NCI-H1105 (cell line): ENCODE measurements at regions not wholly inside any gene's neighbourhood (a gene's known extent, or its start where the extent isn't known, plus 50 kb on each side); places are given as distances from the start of the nearest gene placed in this dataset.
A peak's percentile ranks its signal among the peaks of the same experiment; 100 is the strongest.
"Not testable (repeated sequence)": the region's sequence is repeated elsewhere in the genome, so short reads cannot be mapped to it uniquely, and the experiment has no call there.

Experiments used
- DNase-seq: peaks from one replicate; lab custom pipeline; 2025; lab: John Stamatoyannopoulos, UW

DNA sequence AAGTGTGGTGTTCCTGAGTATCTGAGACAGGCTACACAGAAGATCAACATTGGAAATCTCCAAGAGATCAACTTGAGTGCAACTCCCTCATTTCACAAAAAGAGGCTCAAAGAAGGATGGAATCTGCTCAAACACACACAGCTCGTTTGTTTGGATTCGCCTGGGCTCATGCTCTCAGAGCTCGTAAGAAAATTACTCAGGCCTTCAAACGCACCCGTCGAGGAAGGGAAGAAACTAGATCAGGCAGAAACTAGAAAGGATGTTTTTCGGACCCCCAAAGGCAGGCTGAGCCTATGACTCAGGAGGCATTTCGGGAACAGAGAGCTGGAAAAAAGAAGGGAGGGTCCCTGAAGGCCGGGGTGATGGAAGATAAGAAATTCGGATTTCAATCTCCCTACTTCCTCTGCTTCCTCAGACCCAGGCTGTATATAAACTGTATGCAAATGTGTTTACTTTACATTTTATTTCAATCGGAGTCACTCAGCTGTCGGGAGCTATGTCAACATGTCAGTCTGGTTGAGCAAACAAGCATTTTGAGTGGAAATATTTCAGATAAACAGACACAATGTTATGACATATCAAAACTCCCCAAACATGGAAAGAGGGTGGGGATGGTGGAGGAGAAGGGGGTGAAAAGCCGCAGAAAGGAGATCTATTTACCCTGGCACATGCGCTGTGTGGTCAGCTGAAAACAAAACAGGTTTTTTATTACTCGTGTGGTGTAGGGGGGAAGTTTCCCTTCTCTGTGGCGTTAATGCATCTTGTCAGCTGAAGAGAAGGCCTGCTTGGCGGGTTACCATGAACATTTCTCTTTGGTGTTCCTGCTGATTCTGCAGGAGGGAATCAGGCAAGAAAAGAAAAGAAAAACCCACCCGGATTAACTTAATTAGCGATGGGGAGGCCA, 129.1 kb upstream of the TBX3 start:
- DNase-seq = peak; percentile 43

DNA sequence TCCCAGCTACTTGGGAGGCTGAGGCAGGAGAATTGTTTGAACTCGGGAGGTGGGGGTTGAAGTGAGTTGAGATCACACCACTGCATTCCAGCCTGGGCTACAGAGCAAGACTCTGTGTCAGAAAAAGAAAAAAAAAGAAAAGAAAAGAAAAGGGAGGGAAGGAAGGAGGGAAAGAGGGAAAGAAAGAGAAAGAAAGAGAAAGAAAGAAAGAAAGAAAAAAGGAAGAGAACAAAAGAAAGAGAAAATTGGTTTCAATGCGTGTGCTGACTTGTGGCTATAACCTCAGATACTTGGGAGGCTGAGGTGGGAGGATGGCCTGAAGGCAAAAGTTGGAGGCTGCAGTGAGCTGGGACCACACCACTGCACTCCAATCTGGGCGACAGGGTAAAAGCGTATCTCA, 128.4 kb upstream of the TBX3 start:
- no peak for DNase-seq

DNA sequence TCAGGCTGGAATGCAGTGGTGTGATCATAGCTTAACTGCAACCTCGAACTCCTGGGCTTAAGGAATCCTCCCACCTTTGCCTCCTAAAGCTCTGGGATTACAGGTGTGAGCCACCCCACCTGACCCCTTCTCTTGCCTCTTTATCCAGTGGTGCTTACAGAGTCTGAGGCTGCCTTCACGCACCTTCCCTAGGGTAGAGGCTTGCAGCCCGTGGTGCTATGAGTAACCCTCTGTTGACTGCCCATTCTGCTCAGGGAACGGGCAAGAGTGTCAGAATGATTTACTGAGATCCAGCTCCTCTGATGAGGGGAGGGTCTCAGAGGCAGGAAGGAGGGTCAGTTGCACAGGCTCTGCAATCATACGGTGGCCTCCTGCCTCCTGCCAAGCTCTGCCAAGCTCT, 125.1 kb upstream of the TBX3 start:
- DNase-seq = no peak

DNA sequence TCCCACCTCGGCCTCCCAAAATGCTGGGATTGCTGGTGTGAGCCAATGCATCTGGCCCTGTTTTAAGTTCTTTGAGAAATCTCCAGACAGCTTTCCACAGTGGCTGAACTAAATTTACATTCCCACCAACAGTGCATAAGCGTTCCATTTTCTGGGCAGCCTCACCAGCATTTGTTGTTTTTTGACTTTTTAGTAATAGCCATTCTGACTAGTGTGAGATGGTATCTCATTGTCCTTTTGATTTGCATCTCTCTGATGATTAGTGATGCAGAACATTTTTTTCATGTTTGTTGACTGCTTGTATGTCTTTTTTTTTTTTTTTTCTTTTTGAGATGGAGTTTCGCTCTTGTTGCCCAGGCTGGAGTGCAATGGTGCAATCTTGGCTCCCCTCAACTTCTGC, 117.4 kb upstream of the TBX3 start:
- DNase-seq = not testable (repeated sequence)

DNA sequence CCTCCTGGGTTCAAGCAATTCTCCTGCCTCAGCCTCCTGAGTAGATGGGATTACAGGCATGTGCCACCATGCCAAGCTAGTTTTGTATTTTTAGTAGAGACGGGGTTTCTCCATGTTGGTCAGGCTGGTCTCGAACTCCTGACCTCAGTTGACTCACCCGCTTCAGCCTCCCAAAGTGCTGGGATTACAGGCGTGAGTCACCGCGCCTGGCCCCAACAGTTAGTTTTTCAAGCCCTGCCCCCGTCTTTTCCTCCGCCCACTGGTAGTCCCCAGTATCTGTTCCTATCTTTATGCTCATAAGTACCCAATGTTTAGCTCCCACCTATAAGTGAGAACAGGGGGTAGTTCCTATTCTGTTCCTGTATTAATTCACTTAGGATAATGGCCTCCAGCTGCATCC, 116.6 kb upstream of the TBX3 start:
- not testable (repeated sequence) for DNase-seq

DNA sequence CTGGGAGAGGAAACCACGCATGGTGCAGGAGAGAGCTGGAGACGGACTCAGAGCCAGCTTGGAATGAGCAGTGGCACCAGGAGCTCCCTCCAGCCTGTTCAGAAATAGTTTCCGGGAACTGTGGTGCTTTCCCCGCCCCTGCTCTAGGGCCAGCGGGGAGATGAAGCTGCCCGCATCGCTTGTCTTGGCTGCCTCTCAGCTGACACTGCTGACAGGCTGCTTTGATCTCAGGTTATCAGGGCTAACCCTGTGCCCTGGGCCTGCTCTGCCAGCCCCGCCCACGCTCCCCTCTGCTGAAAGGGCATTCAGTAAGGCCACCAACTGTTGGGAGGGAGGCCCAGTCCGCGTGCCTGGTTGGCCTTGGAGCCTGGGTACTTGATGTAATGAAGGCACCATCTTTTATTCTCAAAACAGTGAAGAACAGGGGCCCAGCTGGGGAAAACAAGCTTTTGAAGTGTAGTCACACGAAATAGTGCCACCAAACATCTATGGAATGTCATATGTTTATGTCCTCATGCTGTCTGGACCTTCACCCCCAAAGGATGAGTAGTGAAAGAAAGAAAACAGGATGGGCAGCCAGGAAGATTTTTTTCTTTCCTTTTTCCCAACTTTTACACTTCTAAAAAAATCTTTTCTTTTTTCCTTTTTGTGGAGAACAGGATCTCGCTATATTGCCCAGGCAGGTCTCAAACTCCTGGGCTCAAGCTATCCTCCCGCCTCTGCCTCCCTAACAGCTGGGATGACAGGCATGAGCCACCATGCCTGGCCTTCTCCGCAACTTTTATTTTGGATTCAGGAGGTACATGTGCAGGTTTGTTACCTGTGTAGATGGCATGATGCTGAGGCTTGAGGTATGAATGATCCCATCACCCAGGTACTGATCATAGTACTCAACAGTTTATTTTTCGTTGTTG, 115.9 kb upstream of the TBX3 start:
- no peak for DNase-seq

DNA sequence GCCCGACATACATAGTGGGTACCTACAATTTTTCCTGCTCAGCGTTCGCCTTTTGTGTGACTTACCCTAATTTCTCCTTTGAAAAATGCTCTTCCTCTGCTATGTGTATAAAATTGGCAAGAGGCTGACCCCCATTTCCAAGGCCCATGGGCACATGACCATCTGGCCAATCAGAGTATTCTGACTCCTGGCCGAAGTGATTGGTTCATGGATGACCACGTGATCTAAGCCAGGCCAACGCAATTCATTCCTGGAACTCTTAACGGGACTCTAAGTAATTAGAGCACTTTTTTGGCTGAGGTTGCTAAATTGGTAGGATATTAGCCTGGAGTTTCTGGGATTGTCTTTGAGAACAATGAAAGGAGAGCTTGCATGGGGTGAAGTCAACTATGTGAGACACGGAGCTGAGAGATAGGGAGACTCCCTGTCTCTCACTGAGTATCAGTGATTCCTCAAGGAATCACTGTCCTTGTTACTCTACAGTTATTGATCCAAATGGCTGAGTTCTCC, 110.1 kb upstream of the TBX3 start:
- no peak for DNase-seq

DNA sequence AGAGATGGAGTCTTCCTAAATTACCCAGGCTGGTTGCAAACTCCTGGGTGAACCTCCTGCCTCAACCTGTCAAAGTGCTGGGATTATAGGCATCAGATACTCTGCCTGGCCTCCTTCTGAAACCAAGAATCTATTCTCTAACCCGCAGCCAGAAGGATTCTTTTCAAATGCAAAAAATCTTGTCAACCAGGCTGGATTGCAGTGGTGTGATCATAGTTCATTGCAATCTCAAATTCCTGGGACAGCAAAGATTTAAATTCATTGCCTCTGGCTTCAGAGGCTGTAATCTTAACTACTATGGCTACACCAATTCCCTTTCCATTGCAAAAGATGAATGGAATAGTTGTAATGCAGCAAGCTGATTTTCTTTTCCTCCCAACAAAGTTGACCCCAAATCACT, 106.3 kb upstream of the TBX3 start:
- DNase-seq = no peak

DNA sequence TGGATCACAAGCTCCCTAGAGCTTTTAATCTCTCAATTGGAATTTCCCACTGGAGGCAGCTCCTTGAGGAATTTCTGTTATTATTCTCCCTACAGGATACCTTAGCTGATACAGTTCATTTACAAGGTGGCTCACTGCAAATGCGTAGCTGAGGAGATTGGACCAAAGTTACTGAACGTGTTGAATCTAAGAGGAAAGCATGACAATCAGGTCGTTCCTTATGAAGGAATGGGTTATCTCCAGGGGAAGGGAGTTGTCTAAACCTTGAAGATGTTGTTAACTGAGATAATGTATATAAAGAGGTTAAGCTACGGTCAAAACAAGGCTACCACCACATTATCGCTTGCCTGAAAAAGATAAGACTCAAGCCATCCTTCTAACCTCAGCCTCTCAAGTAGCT, 105.8 kb upstream of the TBX3 start:
- no peak for DNase-seq

DNA sequence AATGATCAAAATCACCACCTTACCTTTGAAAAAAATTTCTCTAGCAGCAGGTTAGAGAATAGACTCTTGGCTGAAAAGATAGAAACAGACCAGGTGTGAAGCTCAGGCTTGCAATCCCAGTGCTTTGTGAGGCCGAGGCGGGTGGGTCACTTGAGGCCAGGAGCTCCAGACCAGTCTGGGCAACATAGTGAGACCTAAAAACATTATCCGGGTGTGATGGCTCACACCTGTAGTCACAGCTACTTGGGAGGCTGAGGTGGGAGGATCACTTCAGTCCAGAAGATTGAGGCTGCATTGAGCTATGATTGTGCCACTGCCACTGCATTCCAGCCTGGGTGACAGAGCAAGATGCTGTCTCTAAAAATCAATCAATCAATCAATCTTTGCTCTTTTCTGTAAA, 105.3 kb upstream of the TBX3 start:
- no peak for DNase-seq

DNA sequence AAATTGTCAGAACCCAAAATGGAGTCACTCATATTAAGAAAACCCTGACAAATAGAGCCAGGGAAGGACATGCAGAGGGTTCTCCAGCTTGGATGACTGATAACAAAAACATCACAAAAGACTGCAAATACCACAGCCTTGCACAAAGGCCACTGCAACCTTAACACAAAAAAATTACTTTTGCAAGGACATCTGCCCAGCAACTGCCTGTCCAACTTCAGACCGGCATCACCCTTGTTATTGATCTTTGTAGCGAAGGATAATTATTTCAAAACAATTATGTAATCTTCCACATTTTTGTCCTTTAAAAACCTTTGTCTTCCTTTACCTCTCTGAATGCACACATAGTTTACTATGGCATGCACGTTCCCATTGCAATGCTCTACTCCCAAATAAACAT, 100.6 kb upstream of the TBX3 start:
- DNase-seq = no peak

DNA sequence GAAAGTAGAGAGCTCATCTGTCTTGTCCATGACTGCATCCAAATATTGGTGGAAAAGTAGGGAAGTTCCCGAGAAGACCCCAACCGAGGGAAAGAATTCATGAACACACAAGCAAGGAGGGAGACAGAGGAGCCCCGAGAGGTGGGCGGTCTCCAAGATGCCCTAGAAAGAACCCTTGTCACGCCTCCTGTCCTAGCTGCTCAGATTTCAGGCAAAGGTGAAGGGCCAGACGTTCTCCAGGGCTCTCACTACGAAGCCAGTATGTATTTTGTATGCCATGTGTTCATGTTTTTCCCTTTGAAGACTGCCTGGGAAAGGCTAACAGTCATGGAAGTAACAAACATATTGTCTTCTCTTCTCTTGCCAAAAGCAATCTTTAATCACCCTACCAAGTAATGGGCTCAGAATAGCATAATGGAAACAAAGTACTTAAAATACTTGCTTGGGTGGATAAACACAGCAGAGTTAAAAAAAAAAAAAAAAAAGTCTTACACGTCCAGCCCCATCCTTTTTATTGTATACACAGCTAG, 99.2 kb upstream of the TBX3 start:
- no peak for DNase-seq

DNA sequence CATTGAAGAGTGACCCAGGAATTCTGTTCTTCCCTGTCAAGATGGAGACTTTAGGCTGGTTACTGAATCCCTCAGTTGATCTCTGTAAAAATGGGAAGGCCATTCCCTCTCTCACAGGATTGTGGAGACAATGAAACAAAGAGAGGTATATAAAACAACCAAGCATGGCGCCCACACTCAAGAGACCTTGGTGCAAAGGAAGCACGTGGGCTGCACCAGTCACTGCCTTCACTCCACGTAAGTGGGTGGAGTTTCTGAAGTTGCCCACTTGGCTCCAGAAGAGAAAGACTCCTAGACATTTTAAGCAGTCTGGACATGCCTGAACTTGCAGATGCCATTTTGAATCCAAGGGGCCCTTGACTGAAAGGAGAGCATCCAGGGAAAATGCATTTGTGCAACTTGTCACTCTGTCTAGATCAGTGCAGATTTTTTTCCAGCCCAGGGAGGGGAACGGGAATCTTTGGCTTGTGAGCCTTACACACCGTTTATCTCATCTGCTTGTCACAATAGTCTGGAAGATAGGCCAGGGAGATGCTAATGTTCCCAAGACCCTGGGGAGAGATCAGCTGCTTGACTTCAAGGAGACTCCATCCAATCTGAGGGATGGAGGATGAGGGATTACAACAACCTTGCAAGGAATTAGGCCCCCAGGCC, 96.9 kb upstream of the TBX3 start:
- DNase-seq = peak; percentile 67

DNA sequence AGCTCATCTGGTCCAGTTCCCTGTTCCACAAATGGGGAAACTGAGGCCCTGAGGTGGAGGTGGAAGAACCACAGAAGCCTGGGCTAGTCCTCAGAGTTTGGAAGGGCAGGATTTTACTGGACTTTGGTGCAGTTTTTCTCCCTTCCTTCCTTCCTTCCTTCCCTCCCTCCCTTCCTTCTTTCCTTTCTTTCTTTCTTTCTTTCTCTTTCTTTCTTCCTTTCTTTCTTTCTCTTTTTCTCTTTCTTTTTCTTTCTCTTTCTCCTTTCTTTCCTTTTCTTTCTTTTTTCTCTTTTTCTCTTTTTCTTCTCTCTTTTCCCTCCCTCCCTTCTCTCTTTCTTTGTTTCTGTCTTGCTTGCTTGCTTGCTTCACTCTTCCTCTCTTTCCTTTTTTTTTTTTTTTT, 95.7 kb upstream of the TBX3 start:
- no peak for DNase-seq

DNA sequence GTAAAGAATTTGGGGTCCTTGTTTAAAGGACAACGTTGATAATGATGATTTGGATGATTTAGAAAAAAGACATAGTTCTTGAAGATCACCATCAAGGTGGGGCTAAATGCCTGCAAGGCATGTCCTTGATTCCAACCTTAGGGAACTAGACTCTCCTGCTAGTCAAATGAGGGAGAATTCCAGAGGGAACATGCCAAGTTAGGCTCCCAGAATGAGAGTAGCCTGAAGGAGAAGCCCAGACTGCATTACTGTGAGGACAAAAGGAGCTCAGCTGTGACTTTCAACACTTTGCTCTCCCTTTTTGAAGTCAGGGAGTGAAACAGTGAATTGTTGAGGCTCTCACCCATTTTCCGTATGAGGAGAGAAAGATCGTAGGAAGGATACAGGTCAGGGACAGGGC, 95.2 kb upstream of the TBX3 start:
- no peak for DNase-seq

DNA sequence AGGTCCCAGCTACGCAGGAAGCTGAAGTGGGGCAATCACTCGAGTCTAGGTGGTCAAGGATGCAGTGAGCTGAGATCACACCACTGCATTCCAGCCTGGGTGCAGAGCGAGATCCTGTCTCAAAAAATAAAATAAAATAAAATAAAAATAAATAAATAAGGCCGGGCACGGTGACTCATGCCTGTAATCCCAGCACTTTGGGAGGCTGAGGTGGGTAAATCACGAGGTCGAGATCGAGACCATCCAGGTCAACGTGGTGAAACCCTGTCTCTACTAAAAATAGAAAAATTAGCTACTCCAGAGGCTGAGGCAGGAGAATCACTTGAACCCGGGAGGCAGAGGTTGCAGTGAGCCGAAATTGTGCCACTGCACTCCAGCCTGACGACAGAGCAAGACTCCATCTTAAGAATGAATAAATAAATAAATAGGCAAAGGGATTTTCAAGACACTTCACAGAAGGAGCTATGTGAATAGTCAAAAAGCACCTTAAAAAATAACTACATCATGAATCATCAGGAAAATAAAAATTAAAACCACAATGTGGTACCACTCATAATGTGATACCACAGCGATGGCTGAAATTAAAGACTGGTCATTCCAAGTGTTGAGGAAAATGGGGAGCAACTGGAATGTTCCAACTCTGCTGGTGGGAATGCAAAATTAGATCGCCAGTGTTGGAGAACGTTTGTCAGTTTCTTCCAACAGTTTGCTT, 92.9 kb upstream of the TBX3 start:
- DNase-seq = no peak

DNA sequence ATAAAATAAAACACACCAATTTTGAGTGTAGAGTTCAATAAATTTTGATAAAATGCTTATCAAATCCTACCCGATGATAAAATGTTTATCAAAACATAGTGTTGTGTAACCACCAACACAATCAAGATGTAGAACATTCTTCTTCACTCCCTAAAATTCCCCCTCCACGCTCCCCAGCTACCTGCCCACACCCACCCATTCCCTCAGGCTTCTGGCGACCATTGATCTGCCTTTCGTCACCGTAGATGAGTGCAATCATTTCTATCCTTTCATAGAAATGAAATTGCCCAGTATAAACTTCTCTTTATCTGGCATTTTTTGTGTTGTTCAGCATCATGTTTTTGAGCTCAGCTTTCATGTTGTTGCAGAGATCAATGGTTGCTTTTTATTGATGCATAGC, 90.7 kb upstream of the TBX3 start:
- DNase-seq = no peak

DNA sequence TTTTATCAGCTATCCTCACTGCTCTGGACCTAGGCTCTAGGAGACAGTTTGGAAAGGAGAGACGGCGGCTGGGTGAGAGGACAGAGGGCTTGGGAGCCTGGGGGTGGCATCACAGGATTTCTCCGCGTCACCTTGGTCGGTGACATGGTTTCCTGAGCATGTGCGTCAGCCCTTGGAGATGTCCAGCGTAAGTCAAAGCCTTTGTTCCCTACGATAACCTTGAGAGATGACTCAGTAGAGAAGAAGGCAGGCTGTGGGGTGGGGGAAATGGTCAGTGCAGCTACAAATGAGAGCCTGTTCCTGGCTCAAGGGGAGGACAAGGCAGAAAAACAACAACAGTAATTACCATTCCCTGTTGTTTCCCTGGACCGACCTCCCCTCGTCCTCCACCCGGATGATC, 90.2 kb upstream of the TBX3 start:
- DNase-seq = no peak

DNA sequence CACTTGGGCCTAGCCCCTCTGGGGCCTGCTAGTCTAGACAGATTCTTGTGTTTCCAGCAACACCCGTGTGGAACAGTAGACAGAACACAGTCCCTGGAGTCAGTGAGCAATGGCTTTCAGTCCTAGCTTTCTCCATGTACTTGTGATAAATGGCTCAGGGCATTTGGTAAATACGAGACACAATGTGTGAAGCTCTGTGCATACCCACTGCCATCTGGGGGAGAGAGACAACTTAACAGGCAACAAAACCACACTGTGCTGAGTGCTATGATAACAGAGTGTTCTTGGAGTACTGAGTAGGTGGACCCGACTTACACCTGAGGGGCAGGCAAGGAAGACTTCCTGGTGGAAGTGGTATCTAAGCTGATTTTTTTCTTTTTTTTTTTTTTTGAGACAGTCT, 86.3 kb upstream of the TBX3 start:
- no peak for DNase-seq

DNA sequence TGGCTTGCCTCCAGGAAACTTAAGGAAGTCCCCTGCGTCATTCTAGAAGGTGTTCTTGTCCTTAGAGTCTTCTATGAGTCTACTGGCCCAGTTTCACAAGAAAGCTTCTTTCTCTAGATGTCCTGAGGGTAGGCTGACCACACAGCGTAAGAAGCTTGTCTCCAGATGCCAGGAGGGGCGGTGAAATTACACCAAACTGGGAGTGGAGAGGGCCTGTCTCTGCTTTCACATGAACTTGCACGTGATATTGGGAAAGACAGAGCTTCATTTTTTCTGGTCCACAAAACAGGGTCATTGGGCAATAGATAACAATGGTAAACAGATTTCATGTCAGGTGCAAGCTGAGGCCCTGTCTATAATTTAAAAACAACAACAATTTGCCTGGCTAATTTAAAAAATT, 85.7 kb upstream of the TBX3 start:
- no peak for DNase-seq

DNA sequence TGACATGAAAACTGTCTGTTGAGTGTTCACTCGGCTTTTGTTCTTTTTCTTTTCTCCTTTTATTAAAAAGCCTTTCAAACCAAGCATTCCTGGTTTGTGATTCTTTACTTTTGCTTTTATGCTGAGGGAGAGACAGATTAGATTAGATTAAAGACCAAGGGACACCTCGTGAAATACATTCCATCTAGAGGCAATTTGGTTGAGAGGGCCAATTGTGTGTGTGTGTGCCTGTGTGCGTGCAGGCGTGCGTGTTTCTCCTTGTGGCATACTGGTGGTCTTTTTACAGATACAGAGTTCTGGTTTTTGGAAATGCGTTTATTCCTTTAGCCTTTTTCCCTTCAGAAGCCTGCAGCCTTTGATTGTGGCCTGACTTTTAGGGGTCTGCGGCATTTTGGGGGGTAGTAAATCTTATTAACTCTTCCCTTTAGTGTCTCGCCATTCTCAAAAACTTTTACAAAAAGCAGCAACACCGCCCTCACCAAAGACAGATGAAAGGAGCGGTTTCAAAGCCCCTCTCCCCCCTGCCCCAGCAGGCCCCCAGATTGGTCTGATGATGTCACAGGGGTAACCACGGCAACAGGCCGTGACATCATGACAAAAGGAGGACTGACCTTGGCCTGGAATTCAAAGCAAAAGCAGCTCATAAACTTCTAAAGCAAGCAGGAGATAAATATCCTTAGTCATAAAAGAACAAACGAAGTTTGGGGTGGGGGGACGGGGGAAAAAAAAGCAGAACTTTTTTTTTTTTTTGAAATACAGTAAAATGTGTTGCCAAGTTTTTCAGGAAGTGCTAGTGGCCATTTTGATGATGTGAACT, 84.1 kb upstream of the TBX3 start:
- no peak for DNase-seq
